Naive B cell (primary cell): ENCODE measurements at regions not wholly inside any gene's neighbourhood (a gene's known extent, or its start where the extent isn't known, plus 50 kb on each side); places are given as distances from the start of the nearest gene placed in this dataset.
"Not testable (repeated sequence)": the region's sequence is repeated elsewhere in the genome, so short reads cannot be mapped to it uniquely, and the experiment has no call there.

ENCODE experiments used
- ATAC-seq, 2 donors: fragments of 150-1000 bp; cut with Tn5 transposase; 2 replicates each; pipeline ENCODE4 v1.10.0; 2021; ENCODE audit warnings: low read depth in 2 of 2, mild to moderate bottlenecking in 2 of 2, moderate library complexity in 2 of 2
- DNase-seq: peaks from one replicate; pipeline ENCODE4 v3.0.0; 2022
- H3K27ac Mint-ChIP-seq, 6 donors: one replicate each; pipeline ENCODE4 v1.8.0; 2020 to 2022; ENCODE audit warnings: mild to moderate bottlenecking in 6 of 6, mixed read lengths in 6 of 6, moderate library complexity in 5 of 6, inconsistent platforms in 2 of 6
- H3K27me3 Mint-ChIP-seq, 3 donors: one replicate each; pipeline ENCODE4 v1.8.0; 2021 to 2022; ENCODE audit warnings: mixed read lengths in 3 of 3, mild to moderate bottlenecking in 1 of 3
- H3K36me3 Mint-ChIP-seq, 2 donors: one replicate each; pipeline ENCODE4 v1.8.0; 2020 to 2022; ENCODE audit warnings: mixed read lengths in 2 of 2, inconsistent platforms in 1 of 2, mild to moderate bottlenecking in 1 of 2
- H3K4me1 Mint-ChIP-seq, 3 donors: one replicate each; pipeline ENCODE4 v1.8.0; 2020 to 2022; ENCODE audit warnings: mixed read lengths in 3 of 3, inconsistent platforms in 1 of 3, mild to moderate bottlenecking in 1 of 3, moderate library complexity in 1 of 3
- H3K4me3 Mint-ChIP-seq, 8 donors: one replicate each; pipeline ENCODE4 v1.8.0; 2020 to 2022; ENCODE audit warnings: mild to moderate bottlenecking in 8 of 8, mixed read lengths in 8 of 8, moderate library complexity in 8 of 8, inconsistent platforms in 2 of 8
- H3K9me3 Mint-ChIP-seq, 7 donors: one replicate each; pipeline ENCODE4 v1.8.0; 2020 to 2022; ENCODE audit warnings: mixed read lengths in 7 of 7, mild to moderate bottlenecking in 5 of 7, inconsistent platforms in 2 of 7, moderate library complexity in 1 of 7

DNA sequence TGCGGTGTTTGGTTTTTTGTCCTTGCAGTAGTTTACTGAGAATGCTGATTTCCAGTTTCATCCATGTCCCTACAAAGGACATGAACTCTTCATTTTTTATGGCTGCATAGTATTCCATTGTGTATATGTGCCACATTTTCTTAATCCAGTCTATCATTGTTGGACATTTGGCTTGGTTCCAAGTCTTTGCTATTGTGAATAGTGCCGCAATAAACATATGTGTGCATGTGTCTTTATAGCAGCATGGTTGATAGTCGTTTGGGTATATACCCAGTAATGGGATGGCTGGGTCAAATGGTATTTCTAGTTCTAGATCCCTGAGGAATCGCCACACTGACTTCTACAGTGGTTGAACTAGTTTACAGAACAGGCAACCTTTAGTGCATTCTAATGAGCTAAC is 178.5 kb upstream of the GRIN3A start:
- H3K9me3 Mint-ChIP-seq, DNase-seq: not testable (repeated sequence)

DNA sequence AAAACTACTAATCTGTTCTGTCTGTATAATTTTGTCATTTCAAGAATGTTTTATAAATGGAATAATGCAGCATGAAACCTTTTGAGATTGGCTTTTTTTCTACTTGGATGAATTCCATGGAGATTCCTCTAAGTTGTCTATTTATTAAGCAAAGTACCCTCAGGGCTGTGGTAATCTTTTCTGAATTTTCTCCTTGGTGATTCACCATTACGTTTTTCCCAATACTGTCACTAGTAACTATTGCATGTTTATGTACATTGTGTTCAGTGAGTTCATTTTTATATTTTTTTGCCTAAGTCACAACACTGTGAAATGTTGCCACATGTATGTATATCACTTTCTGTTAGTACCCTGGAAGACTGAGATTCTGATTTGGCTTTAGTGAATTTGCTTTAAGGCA is 177.0 kb upstream of the GRIN3A start:
- no peak for DNase-seq
- Mint-ChIP-seq H3K27me3 (no peaks in the 10 kb centered on the region), H3K4me1 (no peaks in the 10 kb centered on the region), H3K27ac (no peak overlapping the region), H3K9me3 (peaks cover 0 to 2% (median 0%) of the 10 kb centered on the region in 7 donors), H3K36me3 (no peaks in the 10 kb centered on the region), H3K4me3 (no peak overlapping the region)
- no peak for ATAC-seq

More for the DNA sequence above, 178.5 kb upstream of the GRIN3A start:
- H3K27me3 Mint-ChIP-seq, H3K4me1 Mint-ChIP-seq, H3K27ac Mint-ChIP-seq, ATAC-seq, H3K36me3 Mint-ChIP-seq, H3K4me3 Mint-ChIP-seq: not testable (repeated sequence)

DNA sequence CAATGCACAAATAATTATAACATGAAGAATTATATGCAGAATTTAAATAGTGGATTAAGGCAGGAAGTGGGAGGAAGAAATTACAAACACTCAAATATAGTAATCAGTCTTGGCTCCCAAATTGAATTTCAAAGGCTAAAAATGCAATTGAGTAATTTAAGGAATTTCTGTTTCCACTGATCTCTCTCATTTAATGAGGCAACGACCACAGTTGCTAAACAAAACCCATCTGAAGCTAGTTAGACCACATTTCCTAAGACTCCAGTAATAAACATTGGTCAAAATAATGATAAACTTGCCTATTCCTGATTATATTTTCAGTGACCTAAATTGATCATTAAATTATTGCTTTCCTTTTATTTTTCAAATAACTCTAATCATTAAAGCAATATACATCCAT is 174.3 kb upstream of the GRIN3A start:
- Mint-ChIP-seq H3K27ac (no peak overlapping the region), H3K9me3 (peaks cover under 1 to 7% (median 4%) of the 10 kb centered on the region in 7 donors), H3K4me3 (no peak overlapping the region), H3K4me1 (no peaks in the 10 kb centered on the region), H3K27me3 (no peaks in the 10 kb centered on the region), H3K36me3 (no peaks in the 10 kb centered on the region)
- DNase-seq, result no peak
- no peak for ATAC-seq

DNA sequence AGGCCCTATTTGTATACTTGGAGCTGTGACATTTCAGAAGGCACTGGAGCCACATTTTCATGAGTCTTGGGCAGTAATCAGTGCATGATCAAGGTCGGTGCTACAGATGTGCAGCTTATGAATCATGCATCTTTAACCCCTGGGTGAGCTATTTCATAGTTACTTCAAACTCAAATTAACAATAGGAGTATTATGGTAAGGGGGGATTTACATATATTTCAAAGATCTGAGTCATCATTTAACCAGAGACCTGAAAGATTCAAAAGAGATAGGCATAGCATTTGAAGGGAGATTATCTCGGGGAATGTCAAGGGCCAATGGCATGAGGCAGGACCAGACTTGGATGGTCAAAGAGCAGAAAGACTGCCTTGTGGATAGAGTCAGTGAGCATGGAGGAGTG is 169.0 kb upstream of the GRIN3A start:
- H3K27ac Mint-ChIP-seq, result no peak overlapping the region
- no peaks in the 10 kb centered on the region for H3K4me1 Mint-ChIP-seq
- no peak overlapping the region for H3K4me3 Mint-ChIP-seq
- ATAC-seq (no peak), DNase-seq (no peak)
- H3K27me3 Mint-ChIP-seq, result no peaks in the 10 kb centered on the region
- H3K36me3 Mint-ChIP-seq, result no peaks in the 10 kb centered on the region
- peaks cover 3 to 9% (median 5%) of the 10 kb centered on the region in 7 donors for H3K9me3 Mint-ChIP-seq

DNA sequence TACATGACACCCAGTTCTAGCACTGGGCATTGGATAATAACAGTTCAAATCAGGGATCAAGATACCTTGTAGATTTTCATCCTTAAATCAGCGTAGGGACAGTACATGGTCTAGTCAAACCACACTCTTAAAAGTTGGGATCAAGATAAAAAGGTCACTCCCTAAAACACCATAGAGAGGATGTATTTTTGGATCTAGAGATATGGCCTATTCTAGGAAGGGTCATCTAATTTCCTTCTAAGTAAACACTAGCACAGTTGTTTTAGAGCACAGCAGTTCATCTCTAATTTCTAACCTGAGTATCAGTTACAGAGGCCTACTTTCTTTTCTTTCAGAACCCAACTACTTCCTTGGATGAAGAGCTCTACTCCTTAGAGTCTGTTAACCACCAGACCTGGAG is 166.4 kb upstream of the GRIN3A start:
- DNase-seq (no peak), ATAC-seq (no peak)
- no peak overlapping the region for H3K27ac Mint-ChIP-seq

DNA sequence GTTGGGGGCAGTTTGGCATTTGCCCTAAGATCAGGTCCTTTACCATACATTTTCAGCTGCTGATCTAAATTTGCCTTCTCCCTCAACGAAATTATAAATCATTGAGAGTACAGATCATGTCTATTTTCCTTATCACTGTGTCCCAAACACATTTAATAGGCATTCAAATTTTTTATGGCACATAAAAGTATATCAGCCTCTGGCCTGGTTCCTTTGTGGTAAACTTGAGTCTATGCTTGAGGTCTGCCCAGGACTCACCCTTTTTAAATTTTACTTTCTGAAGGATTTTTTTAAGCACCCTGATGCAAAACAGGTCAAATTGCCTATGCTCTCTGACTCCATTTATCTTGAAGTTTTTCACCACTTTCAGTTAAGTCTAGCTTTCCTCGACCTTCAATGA is 163.6 kb upstream of the GRIN3A start:
- Mint-ChIP-seq H3K27ac (no peak overlapping the region), H3K36me3 (no peaks in the 10 kb centered on the region), H3K27me3 (no peaks in the 10 kb centered on the region), H3K4me1 (no peaks in the 10 kb centered on the region), H3K9me3 (peaks cover 0 to 3% (median 0%) of the 10 kb centered on the region in 7 donors), H3K4me3 (no peak overlapping the region)
- ATAC-seq (no peak), DNase-seq (no peak)

More for the DNA sequence above, 166.4 kb upstream of the GRIN3A start:
- Mint-ChIP-seq H3K36me3 (no peaks in the 10 kb centered on the region), H3K27me3 (no peaks in the 10 kb centered on the region), H3K9me3 (peaks cover 2 to 7% (median 5%) of the 10 kb centered on the region in 7 donors), H3K4me1 (no peaks in the 10 kb centered on the region), H3K4me3 (no peak overlapping the region)

DNA sequence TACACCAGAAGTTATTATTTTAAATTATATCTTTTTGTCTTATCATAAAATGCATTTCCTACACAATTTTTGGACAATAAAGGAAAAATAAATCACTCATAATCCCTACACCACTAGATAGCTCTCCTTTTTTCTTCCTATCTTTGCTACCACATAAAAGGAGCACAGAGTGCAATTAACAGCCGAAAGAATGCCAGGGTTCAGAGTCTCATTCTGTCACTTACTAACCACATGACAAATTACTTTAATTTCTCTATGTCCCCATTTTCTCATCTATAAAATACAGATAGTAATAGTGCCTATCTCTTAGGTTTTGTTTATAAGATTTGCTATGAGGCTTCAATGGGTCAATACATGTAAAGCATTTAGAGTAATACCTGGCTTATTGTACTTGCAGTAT is 158.7 kb upstream of the GRIN3A start:
- ATAC-seq, result no peak

DNA sequence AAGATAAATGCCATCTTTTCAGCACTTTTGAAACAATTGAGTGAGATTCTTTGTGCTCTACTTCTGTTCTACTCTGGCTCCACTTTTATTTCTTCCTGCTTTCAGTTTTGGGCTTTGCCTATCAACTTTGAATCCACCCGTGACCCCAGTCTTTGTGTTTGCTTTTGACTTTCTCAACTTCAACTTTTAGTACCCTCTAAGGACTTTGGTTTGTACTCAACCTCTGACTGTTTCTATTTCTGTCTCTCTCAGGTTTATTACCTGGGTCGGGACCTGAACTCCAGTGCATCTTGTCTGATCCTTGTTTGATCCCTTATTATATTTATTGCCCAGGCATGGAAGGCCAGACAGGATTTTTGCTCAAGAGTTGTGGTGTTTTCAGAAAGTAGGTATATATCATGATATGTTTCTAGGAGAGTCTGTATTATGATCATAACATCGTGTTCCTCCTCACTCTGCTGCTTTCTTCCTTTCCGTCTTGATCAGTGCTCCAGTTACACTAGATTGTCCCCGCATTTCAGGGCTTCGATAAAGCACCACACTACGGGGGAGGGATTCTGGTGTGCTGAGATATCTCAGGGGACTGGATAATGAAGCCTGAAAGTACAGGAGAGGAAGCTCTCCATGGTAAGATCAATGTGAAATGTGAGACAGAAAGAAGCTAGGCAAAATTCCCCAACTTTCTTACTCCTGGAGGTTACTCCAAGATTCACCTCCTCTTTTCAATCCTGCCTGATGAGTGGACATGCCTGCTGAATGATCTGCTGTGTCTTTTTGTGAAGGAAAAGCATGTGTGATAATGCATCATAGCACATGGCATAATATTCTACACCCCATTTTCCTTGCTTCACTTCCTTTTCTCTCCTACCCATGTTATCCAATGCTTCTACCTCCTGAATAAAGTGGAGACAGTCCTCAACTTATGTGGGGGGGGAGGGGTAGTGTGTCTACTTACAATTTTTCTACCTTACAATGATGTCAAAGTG is 155.5 kb upstream of the GRIN3A start:
- H3K4me3 Mint-ChIP-seq, result no peak overlapping the region
- DNase-seq, result no peak
- ATAC-seq, result no peak
- no peaks in the 10 kb centered on the region for H3K4me1 Mint-ChIP-seq
- no peak overlapping the region for H3K27ac Mint-ChIP-seq
- H3K27me3 Mint-ChIP-seq, result no peaks in the 10 kb centered on the region
- H3K36me3 Mint-ChIP-seq, result no peaks in the 10 kb centered on the region
- H3K9me3 Mint-ChIP-seq, result peaks cover 0 to 5% (median 0%) of the 10 kb centered on the region in 7 donors

More for the DNA sequence above, 158.7 kb upstream of the GRIN3A start:
- DNase-seq, result no peak
- no peak overlapping the region for H3K27ac Mint-ChIP-seq
- H3K4me3 Mint-ChIP-seq, result no peak overlapping the region
- peaks cover 0 to 3% (median 0%) of the 10 kb centered on the region in 7 donors for H3K9me3 Mint-ChIP-seq
- no peaks in the 10 kb centered on the region for H3K27me3 Mint-ChIP-seq
- no peaks in the 10 kb centered on the region for H3K4me1 Mint-ChIP-seq
- H3K36me3 Mint-ChIP-seq, result no peaks in the 10 kb centered on the region

DNA sequence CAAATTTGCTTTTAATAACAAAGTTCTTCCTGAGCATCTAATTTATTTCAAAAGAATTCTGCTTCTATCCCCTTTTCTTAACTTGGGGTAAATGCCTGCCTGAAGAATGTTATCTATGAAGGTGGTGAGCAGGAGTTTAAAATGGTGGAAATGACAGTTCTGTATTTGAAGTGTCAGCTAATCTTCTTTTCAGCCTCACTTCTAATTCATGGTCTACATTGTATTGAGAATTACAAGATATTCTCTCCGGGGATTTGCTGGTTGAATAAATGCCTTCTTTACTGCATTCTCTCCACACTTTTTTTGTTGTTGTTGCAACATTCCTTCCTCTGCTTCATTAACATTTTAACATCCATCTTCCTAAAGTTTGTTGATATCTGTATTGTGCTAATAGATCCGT is 143.1 kb upstream of the GRIN3A start:
- Mint-ChIP-seq H3K27me3 (no peaks in the 10 kb centered on the region), H3K4me1 (no peaks in the 10 kb centered on the region), H3K9me3 (no peaks in the 10 kb centered on the region), H3K4me3 (no peak overlapping the region), H3K27ac (no peak overlapping the region), H3K36me3 (no peaks in the 10 kb centered on the region)
- DNase-seq (no peak), ATAC-seq (no peak)

DNA sequence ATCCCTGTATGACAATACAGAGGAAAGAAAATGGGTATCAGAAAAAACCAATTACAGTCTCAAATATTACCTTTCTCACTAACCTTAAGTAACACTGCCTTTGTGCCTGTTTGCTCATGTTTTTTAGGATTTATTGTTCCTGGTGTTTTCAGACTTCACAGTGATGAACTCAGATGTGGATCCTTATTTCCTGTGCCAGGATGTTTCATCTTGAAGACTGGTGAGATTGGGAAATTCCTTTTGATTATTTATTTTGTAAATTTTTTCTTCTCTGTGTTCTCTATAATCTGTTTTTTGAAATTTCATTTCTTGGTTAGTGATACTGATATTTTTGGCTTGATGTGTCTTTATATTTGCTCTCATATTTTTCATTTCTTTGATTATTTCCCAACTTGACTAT is 142.4 kb upstream of the GRIN3A start:
- Mint-ChIP-seq H3K9me3 (no peaks in the 10 kb centered on the region), H3K27me3 (no peaks in the 10 kb centered on the region), H3K4me1 (no peaks in the 10 kb centered on the region), H3K36me3 (no peaks in the 10 kb centered on the region), H3K4me3 (no peak overlapping the region), H3K27ac (no peak overlapping the region)
- DNase-seq (no peak), ATAC-seq (no peak)

DNA sequence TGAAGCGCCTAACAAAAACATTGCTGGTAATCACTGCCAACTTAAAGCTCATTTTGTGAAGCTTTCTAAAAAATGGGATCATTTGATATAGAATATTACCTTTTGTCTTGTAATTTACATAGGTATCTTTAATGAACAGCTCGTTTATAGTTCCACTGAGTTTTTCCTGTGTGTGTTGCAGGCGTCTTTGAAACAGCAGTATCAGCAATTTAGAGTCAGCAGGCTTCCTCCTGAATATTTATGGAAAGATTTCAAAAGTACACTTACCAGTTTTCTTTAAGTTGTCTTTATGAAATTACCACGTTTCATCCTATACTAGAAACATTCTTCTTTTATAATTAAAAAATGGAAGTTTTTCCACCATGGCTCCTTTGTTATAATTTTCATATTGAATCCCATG is 140.3 kb upstream of the GRIN3A start:
- ATAC-seq (no peak), DNase-seq (no peak)
- Mint-ChIP-seq H3K9me3 (no peaks in the 10 kb centered on the region), H3K4me3 (no peak overlapping the region), H3K4me1 (no peaks in the 10 kb centered on the region), H3K27ac (no peak overlapping the region), H3K36me3 (no peaks in the 10 kb centered on the region), H3K27me3 (no peaks in the 10 kb centered on the region)

DNA sequence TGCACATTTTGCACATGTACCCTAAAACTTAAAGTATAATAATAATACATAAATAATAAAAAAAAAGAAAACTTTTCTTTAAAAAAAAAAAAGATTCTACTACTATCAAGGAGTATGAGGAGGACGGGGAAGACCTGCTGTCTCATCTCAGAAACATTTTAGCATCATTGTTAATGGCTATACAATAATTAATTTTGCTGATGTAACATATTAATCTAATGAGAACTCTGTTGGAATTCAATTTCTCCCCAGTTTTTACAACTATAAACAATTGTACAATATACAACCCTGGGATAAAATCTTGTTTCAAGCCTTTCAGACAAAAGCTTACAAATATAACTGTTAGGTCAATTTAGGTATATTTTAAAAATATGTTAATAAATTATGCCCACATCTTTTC is 139.0 kb upstream of the GRIN3A start:
- no peaks in the 10 kb centered on the region for H3K27me3 Mint-ChIP-seq
- no peaks in the 10 kb centered on the region for H3K9me3 Mint-ChIP-seq
- no peak overlapping the region for H3K27ac Mint-ChIP-seq
- H3K4me1 Mint-ChIP-seq, result no peaks in the 10 kb centered on the region
- DNase-seq (no peak), ATAC-seq (no peak)
- no peak overlapping the region for H3K4me3 Mint-ChIP-seq
- no peaks in the 10 kb centered on the region for H3K36me3 Mint-ChIP-seq

DNA sequence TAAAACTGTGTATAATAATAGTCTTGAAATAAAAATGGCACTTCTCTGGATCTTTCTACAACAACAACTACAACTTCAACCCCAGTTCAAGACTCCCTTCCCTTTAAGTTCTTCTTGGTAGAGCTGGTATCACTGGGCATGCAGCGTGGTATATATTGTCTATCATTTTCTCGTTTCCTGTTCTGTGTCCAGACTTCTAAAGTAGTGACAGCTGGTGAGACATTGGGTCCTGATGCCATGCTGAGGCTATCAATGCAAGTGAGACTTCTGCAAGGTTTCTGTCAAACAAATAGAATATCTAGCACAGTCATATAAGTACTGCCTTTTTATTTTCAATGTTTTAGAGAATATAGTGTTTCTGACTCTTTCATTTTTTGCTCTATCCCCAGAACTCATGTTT is 123.0 kb upstream of the GRIN3A start:
- Mint-ChIP-seq H3K4me3 (no peak overlapping the region), H3K4me1 (no peaks in the 10 kb centered on the region), H3K27ac (no peak overlapping the region), H3K36me3 (no peaks in the 10 kb centered on the region), H3K27me3 (no peaks in the 10 kb centered on the region), H3K9me3 (peaks cover 0 to 5% (median 0%) of the 10 kb centered on the region in 7 donors)
- DNase-seq (no peak), ATAC-seq (no peak)

DNA sequence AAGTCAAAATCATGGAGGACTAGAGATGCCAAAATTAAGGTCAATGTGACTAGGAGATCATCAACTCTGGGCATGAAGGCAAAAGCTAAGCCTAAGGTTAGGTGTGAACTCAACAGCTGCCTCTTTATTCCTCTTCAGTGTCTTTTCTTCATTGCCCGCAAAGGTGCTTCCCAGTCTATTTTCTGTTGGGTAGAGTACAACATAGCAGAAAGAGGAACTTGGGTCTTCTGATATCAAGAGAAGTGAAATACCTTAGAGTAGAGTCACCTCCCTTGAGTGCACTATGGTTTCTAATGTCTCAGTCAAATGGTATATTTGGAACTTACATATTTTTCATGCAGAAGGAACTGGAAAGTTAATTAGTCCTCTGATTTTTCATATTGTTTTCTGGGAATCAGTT is 122.5 kb upstream of the GRIN3A start:
- no peak for ATAC-seq
- no peaks in the 10 kb centered on the region for H3K36me3 Mint-ChIP-seq
- H3K27ac Mint-ChIP-seq, result no peak overlapping the region
- H3K27me3 Mint-ChIP-seq, result no peaks in the 10 kb centered on the region
- H3K9me3 Mint-ChIP-seq, result peaks cover 0 to 5% (median 0%) of the 10 kb centered on the region in 7 donors
- no peaks in the 10 kb centered on the region for H3K4me1 Mint-ChIP-seq
- no peak for DNase-seq
- H3K4me3 Mint-ChIP-seq, result no peak overlapping the region
